HG03045 (cell line): ENCODE measurements at regions not wholly inside any gene's neighbourhood (a gene's known extent, or its start where the extent isn't known, plus 50 kb on each side); places are given as distances from the start of the nearest gene placed in this dataset.

ENCODE experiments used
- ATAC-seq: cut with Tn5 transposase; IDR thresholded peaks from one replicate; pipeline ENCODE4 v1.9.1; 2021; ENCODE audit warnings: mild to moderate bottlenecking, moderate library complexity; ENCODE audit not compliant: unreplicated experiment

GRCh38 chr14:101040538-101041442, 137.3 kb upstream of the RTL1 start:
- no peak for ATAC-seq

DNA sequence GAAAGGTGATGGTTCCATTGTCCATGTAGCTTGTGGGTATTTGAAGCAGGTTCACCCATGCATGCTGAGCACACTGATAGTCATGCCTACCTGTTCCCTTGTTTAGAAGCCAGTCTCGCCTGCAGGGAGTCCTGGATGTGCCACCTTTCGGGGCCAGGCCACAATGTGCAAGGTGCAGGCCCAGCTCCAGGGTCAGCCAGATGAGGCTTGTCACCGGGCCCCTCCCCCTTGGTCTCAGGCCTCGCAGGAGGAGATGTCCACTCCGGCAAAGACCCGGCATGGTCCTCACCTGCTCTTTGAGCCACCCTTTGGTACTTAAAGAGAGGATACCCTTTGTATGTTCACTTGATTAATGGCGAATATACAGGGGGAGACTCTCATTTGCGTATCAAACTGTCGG, 140.4 kb upstream of the RTL1 start:
- no peak for ATAC-seq

GRCh38 chr14:101044741-101045140, 141.2 kb upstream of the RTL1 start:
- ATAC-seq, result no peak

DNA sequence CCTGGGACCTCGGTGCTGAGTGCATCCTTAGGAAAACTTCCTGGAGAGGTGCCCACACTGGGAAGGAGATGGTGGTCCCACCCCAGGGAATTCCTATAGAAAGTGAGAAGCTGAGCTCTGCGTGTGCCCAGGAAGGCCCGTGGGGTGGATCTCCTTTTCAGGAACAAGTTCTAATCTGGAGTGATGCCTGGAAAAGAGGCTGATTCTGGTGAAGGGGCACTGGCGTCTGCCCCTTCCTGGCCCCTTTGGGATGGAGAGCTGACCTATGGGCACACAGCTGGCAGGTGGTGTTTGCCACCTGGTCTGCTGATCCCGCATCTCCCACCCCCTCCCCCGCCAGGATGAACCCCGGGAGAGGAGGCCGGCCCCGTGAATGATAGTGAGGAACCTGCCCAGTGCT, 142.0 kb upstream of the RTL1 start:
- no peak for ATAC-seq

- ATAC-seq, result no peak
Measured at GRCh38 chr14:101046071-101046470, 142.5 kb upstream of the RTL1 start.

DNA sequence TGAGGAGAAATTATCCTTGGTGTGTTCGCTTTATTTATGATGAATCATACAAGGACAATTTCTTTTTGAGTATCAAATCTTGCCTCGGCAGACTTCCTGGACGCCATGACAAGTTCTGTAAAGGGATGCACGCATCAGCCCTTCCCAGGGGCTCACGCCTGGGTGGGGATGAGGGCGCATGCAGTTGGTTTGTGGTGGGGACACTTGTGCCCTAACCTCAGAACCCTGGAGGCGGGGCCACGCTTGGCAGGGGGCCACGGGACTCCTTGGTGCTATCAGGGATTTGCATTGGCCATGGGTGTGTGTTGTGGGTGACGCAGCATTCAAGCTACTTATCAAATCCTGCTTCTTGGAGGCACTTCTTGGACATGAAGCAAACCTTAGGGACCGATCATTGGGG, 143.8 kb upstream of the RTL1 start:
- ATAC-seq, result no peak

GRCh38 chr14:101048766-101049165, 145.2 kb upstream of the RTL1 start:
- no peak for ATAC-seq

DNA sequence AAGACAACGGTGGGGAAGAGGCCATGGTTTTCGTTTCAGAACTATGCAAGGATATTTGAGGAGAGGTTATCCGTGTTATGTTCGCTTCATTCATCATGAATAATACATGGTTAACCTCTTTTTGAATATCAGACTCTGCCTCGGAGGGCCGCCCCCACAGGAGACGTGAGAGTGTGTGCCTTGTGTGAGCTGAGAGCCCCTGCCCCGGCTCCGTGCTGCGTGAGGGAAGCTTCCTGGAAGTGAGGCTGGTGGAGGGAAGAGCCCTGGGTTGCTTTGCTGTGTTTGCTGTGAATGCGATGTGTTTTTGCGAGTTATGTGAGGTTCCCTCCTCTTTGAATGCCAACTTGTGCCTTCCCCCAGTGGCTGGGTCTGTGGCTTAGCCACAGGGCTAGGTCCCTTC, 146.0 kb upstream of the RTL1 start:
- no peak for ATAC-seq

GRCh38 chr14:101049942-101050341, 146.4 kb upstream of the RTL1 start:
- ATAC-seq, result no peak

DNA sequence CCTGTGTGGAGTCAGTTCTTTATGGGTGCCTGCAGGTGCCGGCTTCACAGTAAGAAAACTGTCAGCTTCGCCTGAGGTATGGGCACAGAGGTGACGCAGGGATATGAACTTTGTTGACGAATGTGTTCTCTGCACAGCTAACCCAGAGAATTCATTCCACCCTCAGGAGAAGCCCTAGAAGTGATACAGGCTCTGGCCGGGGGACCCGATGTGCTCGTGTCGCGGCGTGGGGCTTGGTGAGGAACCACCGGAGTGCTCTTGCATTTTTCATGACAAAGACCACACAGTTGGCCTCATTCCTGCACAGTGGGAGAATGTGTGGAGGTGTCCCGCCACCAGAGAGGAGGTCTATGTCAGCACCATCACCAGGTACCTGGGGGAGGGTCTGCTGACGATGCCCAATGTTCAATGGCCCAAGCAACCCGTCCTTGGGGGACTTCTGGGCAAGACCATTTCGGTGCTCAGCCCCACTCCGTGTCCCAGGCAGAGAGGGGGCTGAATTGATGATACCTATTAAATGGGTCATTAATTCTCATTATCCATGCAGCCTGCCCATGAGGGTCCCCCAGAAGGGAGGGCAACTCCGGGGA, 147.5 kb upstream of the RTL1 start:
- ATAC-seq, result no peak

- ATAC-seq, result no peak
Measured at GRCh38 chr14:101054671-101055070, 151.1 kb upstream of the RTL1 start.

DNA sequence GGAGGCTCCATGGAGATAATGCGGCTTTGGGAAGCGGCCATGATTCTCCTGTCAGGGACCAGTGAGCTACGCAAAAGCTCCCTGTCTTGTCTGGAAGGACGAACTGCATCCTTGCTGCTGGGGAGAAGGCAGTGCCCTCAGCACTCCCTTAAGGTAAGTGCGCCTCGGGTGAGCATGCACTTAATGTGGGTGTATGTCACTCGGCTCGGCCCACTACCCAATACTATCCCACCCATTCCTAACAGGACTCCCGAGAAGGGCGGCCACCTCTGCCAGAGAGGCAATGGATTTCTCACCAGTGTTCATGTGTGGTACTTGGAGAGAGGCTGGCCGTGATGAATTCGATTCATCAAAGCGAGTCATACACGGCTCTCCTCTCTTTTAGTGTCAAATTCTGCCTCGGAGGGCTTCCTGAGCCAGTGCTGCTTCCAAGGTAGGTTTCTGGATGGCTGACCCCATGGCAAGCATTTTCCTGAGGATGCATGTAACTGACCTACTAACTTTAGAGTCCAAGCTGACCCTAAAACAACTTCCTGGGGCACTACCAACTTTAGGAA, 151.7 kb upstream of the RTL1 start:
- no peak for ATAC-seq

- ATAC-seq, result no peak
Measured at GRCh38 chr14:101055776-101056374, 152.4 kb upstream of the RTL1 start.

GRCh38 chr14:101056446-101056845, 152.9 kb upstream of the RTL1 start:
- no peak for ATAC-seq

GRCh38 chr14:101057394-101057793, 153.9 kb upstream of the RTL1 start:
- ATAC-seq, result no peak

GRCh38 chr14:101058571-101058970, 155.0 kb upstream of the RTL1 start:
- no peak for ATAC-seq

GRCh38 chr14:101060171-101060601, 156.7 kb upstream of the RTL1 start:
- no peak for ATAC-seq

DNA sequence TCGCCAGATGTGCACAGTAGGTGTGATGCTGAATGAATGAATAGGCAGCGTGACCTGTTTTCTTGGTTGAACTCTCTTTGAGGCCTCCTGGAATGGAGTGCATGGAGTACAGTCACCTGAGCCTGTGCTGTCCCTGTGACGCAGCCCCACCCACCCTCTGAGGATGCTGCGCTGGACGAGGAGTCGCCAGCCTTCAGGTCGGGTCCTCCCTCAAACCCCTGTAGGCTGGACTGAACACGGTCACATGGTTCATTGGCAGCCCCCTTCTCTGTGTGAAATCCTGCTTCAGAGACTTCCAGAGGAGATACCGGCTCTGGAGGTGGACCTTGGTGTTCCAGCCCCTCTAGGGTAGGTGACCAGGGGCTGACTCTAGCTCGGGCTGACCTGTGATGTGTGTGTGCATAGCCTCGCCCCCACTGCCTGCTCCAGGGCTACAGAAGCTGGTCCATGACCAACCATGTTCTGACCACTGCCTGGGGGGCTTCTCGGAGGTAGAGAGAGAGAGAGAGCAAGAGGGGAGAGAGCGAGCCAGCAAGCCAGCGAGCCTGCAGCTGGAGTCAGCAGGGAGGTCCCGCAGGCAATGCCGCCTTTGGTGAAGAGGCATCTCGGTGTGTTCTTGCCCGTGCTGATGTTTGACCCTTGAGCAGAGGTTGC, 158.0 kb upstream of the RTL1 start:
- ATAC-seq, result no peak

- ATAC-seq, result no peak
Measured at GRCh38 chr14:101062065-101062450, 158.5 kb upstream of the RTL1 start.

GRCh38 chr14:101062601-101063000, 159.1 kb upstream of the RTL1 start:
- no peak for ATAC-seq

GRCh38 chr14:101063121-101063520, 159.6 kb upstream of the RTL1 start:
- ATAC-seq, result no peak
